22Rv1 (cell line): ENCODE measurements at regions not wholly inside any gene's neighbourhood (a gene's known extent, or its start where the extent isn't known, plus 50 kb on each side); places are given as distances from the start of the nearest gene placed in this dataset.
"Not testable (repeated sequence)": the region's sequence is repeated elsewhere in the genome, so short reads cannot be mapped to it uniquely, and the experiment has no call there.

ENCODE experiments used
- H3K27ac ChIP-seq: fragments of 450-650 bp; 2 replicates; pipeline ENCODE4 v1.5.1; 2017
- CTCF ChIP-seq: fragments of 450-650 bp; IDR thresholded peaks from 2 replicates; pipeline ENCODE4 v1.5.1; 2017; ENCODE audit warnings: mild to moderate bottlenecking
- ZFX ChIP-seq: fragments of 450-650 bp; IDR thresholded peaks from 2 replicates; pipeline ENCODE4 v1.6.1; 2017; ENCODE audit warnings: antibody characterized with exemption, borderline replicate concordance

- H3K27ac ChIP-seq = no peak overlapping the region
- TF ChIP-seq ZFX (no peak), CTCF (no peak)
Observed at GRCh38 chr5:6108540-6108848, 269.9 kb downstream of the MED10 start.

DNA sequence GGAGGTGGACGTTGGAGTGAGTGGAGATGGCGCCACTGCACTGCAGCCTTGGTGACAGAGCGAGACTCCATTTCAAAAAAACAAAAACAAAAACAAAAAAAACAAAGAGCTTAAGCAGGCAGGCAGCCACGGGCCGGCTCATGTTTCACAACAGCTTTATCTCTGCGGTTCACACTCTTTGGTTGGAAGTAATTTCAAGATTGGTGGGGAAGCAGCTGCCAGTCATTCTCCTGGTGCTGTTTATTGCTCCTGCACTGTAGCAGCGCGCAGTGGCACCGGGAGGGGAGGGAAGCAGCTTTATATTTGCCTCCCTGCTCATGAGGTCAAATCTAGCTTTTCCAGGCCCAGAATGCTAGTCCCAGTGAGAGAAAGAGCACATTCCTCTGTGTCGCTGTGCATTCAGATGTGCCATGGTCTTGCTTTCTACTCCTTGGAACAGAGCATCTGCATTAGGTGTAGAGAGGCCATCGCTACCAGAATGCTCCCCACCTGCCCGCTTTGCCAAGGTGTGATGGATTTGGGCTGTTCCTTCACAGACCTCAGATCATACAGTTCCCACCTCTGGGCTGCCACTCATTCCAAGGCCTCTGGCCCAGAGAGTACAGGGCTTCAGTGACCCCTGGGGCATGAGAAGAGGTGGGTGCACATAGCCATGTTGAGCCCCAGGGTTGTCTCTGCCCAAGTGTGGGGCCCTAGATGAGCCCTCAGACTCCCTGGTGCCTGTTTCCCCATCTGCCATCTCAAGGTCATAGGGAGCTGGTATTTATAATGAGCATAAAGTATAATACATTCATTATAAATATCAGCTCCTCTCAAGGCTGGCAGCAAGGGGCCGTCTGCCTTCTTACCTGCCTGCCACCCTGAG is 270.4 kb downstream of the MED10 start:
- TF ChIP-seq CTCF = no peak
- no peak for TF ChIP-seq ZFX
- no peak overlapping the region for H3K27ac ChIP-seq

- TF ChIP-seq CTCF = no peak
- TF ChIP-seq ZFX = no peak
- H3K27ac ChIP-seq = no peak overlapping the region
Observed at GRCh38 chr5:6106756-6107155, 271.6 kb downstream of the MED10 start.

DNA sequence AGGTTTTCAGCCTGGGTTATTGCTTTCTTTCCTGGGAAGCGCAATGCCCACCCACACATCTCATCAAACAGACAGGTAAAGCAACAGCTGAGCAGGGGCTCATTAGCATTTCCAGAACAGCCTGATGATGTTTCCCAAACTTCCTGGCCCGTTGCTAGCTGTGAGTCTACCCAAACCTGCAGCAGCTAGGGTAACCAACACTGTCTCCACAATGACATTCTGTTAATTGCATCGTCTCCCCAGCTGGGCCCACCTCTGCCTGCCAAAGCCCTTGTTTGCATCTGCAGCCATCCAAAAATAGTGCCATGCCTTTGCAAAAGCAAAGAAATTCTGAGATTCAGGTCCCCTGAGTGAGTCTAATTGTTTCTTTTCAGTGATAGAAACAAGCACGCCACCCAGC is 273.0 kb downstream of the MED10 start:
- TF ChIP-seq ZFX = no peak
- no peak for TF ChIP-seq CTCF

DNA sequence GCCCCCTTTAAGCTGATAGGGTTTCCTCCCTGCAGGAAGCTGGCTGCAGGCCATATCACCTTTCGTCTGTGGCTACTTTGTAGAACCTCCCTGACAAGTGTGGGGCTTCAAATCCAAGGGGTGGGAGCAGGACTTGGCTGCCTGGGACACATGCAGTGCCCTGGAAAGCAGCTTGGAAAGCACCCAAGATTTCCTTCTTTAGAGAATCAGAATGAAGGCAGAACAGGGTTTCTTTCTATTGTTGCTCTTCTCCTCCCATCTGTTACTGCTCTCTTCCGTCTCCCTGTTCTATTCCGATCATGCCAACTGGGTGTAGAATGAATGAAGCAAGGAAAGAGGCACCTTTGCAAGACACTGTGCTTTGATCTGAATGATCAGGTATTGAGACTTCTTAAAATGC is 282.2 kb downstream of the MED10 start:
- TF ChIP-seq CTCF = no peak
- no peak for TF ChIP-seq ZFX

More for the DNA sequence above, 273.0 kb downstream of the MED10 start:
- H3K27ac ChIP-seq = no peak overlapping the region

GRCh38 chr5:6094180-6094579 is 284.2 kb downstream of the MED10 start:
- H3K27ac ChIP-seq = not testable (repeated sequence)

More for the DNA sequence above, 282.2 kb downstream of the MED10 start:
- H3K27ac ChIP-seq = no peak overlapping the region

DNA sequence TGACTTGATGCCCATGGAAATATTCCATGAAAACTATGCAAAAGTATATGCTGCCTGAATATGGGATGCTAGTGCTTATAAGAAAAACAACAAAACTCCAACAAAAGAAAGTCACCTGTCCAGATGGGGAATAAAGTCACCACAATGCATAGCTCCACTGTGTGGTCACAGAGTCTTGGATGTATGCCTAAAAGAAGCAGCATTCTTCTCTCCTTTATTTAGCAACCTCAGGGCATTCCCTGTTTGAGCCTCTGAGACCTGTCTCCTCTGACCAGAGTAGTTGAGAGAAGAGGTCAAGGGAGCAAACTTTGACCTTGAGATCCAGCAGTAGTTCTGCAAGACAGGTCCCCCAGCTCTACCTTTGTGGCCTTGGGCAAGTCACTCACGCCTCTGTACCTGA is 287.5 kb downstream of the MED10 start:
- H3K27ac ChIP-seq = no peak overlapping the region
- TF ChIP-seq ZFX = no peak
- TF ChIP-seq CTCF = no peak
